ENCODE measurements at regions not wholly inside any gene's neighbourhood (a gene's known extent, or its start where the extent isn't known, plus 50 kb on each side); places are given as distances from the start of the nearest gene placed in this dataset.

DNA sequence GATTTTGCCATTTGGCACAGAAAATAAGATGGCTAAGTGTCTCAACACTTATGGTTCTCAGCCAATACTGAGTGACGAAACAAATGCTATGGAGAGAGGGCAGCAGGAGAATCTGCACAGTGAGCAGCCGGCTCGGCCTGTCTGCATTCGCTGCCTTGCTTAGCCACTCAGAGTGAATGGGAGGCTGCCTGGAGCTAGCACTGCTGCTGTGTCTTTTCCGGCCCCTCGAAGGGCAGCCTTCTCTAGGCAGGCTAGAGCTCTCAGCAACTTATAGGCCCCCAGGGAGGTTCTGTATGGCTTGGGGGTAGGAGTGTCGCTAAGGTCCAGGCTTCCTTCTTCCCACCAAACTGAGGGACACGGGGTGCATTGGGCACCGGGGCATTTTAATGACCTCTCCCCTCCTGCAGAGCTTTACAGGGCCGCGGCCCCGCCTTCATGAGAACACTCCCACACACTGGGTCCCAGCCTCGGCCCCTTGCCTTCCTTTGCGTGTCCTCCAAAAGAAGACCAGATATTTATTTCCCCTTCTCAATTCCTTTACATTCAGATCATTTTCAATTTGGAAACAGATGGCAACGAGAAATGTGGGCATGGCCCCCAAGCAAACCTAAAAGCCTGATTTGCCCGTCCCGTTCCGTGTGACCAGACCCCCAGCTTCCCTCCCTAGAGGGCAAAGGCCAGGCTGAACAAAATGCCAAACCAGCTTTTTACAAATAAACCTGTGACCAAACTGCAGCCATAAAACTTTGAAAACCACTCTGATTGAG is 670.9 kb downstream of the TOX3 start:
- Mint-ChIP-seq H3K27me3 (no peaks in the 10 kb centered on the region), H3K9me3 (peaks cover 3 to 15% (median 8%) of the 10 kb centered on the region in 3 donors), H3K4me3 (no peak overlapping the region), H3K36me3 (no peaks in the 10 kb centered on the region), H3K4me1 (no peaks in the 10 kb centered on the region), H3K27ac (no peak overlapping the region)
- ATAC-seq (replicated peaks in 1 of 4) (no peak), DNase-seq (no peak)
- Histone ChIP-seq H3K4me1 (ENCODE audit: control insufficient read depth in 1 of 2, extremely low read depth in 1 of 2, insufficient read depth in 2 of 2, low read length in 2 of 2) (no peaks in the 10 kb centered on the region), H3K4me3 (ENCODE audit: control insufficient read depth in 1 of 2, extremely low read depth in 1 of 2, low read length in 1 of 2) (no peak overlapping the region), H3K9me3 (no peaks in the 10 kb centered on the region), H3K27me3 (replicated peaks in 1 of 2; ENCODE audit: control insufficient read depth in 2 of 2, extremely low read depth in 1 of 2, insufficient read depth in 2 of 2, low read length in 1 of 2) (no peaks in the 10 kb centered on the region), H3K27ac (ENCODE audit: low read length) (no peak overlapping the region), H3K36me3 (ENCODE audit: control insufficient read depth in 2 of 2, extremely low read depth in 1 of 2, insufficient read depth in 1 of 2, low read length in 1 of 2) (no peaks in the 10 kb centered on the region)
- 75% methylated on average over 13 of the region's 18 CpGs for WGBS (ENCODE audit: insufficient coverage)
- ChIA-PET CTCF (no interaction called here), POLR2A (no interaction called here)

DNA sequence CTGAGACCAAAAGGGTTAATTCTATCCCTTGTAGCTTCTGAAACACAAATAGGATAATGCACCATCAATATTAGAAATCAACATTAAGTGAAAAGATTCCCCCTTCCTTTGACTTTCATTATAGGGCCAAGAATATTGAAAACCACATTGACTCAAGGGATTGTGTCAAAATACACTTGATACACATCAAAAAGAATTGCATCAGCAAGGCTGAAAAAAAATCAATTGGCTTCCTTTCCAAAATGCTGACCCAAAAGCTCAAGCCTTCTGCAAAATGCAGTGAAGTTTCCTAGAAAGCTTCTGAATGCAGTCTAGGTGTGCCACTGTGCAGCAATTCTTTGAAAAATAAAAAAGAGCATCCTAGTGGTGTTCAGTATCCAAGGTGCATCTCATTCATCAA is 674.4 kb downstream of the TOX3 start:
- no peaks in the 10 kb centered on the region for H3K27me3 ChIP-seq (replicated peaks in 1 of 2; ENCODE audit: control insufficient read depth in 2 of 2, extremely low read depth in 1 of 2, insufficient read depth in 2 of 2, low read length in 1 of 2)
- ChIA-PET POLR2A (no interaction called here), CTCF (interaction anchor here in 1 of 2 donors (0.7 kb wide), 1 partner anchor 15 kb away, joined by 3 read pairs; no protein-coding TSS in a partner anchor)
- H3K36me3 ChIP-seq (ENCODE audit: control insufficient read depth in 2 of 2, extremely low read depth in 1 of 2, insufficient read depth in 1 of 2, low read length in 1 of 2), result no peaks in the 10 kb centered on the region
- no peaks in the 10 kb centered on the region for H3K9me3 ChIP-seq
- no peaks in the 10 kb centered on the region for H3K4me1 ChIP-seq (ENCODE audit: control insufficient read depth in 1 of 2, extremely low read depth in 1 of 2, insufficient read depth in 2 of 2, low read length in 2 of 2)
- H3K4me3 ChIP-seq (ENCODE audit: control insufficient read depth in 1 of 2, extremely low read depth in 1 of 2, low read length in 1 of 2), result no peak overlapping the region
- H3K9me3 Mint-ChIP-seq, result peaks cover 5 to 16% (median 11%) of the 10 kb centered on the region in 3 donors
- H3K27ac ChIP-seq (ENCODE audit: low read length), result no peak overlapping the region
- DNase-seq (no peak), ATAC-seq (replicated peaks in 1 of 4) (no peak)
- H3K36me3 Mint-ChIP-seq, result no peaks in the 10 kb centered on the region
- H3K4me1 Mint-ChIP-seq, result no peaks in the 10 kb centered on the region
- no peaks in the 10 kb centered on the region for H3K27me3 Mint-ChIP-seq
- no peak overlapping the region for H3K4me3 Mint-ChIP-seq
- no peak overlapping the region for H3K27ac Mint-ChIP-seq

DNA sequence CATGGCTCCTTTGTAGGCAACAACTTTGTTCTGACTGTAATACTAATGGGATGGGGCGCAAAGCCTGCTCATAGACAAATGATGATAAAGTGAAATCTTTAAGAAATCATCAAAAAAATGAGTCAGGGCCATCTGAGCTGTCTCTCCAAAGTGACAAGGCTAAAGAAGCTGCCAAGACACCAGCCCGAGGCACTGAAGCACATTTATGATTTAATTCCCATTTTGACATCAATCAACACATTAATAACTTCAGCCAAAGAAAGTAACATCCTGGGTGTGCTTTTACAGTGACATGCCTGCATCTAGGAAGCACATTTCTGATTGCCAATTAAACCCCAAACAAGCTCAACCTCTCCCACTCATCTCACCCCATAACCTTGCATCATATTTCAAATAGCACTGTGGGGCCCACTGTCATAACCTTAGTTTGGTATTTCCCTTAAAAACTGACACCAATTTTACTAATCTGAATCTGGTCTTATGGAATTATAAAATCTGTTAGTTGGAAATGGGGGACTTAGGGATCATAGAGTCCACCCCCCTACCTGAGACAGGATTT is 676.6 kb downstream of the TOX3 start:
- no peaks in the 10 kb centered on the region for H3K9me3 ChIP-seq
- H3K4me3 ChIP-seq (ENCODE audit: control insufficient read depth in 1 of 2, extremely low read depth in 1 of 2, low read length in 1 of 2), result no peak overlapping the region
- Mint-ChIP-seq H3K4me3 (no peak overlapping the region), H3K27ac (no peak overlapping the region), H3K4me1 (no peaks in the 10 kb centered on the region), H3K27me3 (no peaks in the 10 kb centered on the region), H3K36me3 (no peaks in the 10 kb centered on the region), H3K9me3 (peaks cover 8 to 15% (median 9%) of the 10 kb centered on the region in 3 donors)
- CTCF ChIA-PET, result no interaction called here
- H3K27ac ChIP-seq (ENCODE audit: low read length), result no peak overlapping the region
- DNase-seq (no peak), ATAC-seq (replicated peaks in 1 of 4) (no peak)
- no peaks in the 10 kb centered on the region for H3K4me1 ChIP-seq (ENCODE audit: control insufficient read depth in 1 of 2, extremely low read depth in 1 of 2, insufficient read depth in 2 of 2, low read length in 2 of 2)
- no peaks in the 10 kb centered on the region for H3K36me3 ChIP-seq (ENCODE audit: control insufficient read depth in 2 of 2, extremely low read depth in 1 of 2, insufficient read depth in 1 of 2, low read length in 1 of 2)
- 50% methylated on average over 1 of the region's 2 CpGs for WGBS (ENCODE audit: insufficient coverage)
- H3K27me3 ChIP-seq (replicated peaks in 1 of 2; ENCODE audit: control insufficient read depth in 2 of 2, extremely low read depth in 1 of 2, insufficient read depth in 2 of 2, low read length in 1 of 2), result no peaks in the 10 kb centered on the region
- POLR2A ChIA-PET, result interaction anchor here in 1 of 2 donors (0.6 kb wide), 1 partner anchor 145 kb away, joined by 3 read pairs; no protein-coding TSS in a partner anchor

DNA sequence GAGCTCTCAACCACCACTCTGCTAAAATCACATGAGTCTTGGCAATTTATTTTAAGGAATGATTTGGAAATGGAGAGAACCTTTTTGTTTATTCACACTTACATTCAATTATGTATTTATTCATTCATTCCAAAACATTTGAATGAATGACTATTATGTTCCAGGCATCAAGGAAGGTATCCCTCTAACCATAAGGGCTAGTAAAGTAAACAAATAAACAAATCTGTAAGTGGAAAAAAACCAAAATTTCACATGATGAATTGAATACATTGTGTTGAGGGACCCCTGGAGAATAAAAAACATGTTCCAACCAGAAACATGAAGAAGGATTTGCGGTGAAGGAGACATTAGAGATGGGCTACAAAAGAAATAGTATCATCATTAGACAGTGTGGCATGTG is 677.8 kb downstream of the TOX3 start:
- no peak overlapping the region for H3K4me3 ChIP-seq (ENCODE audit: control insufficient read depth in 1 of 2, extremely low read depth in 1 of 2, low read length in 1 of 2)
- CTCF ChIA-PET, result no interaction called here
- WGBS (ENCODE audit: insufficient coverage), result no CpG with 5 or more reads among the region's 1 CpG

DNA sequence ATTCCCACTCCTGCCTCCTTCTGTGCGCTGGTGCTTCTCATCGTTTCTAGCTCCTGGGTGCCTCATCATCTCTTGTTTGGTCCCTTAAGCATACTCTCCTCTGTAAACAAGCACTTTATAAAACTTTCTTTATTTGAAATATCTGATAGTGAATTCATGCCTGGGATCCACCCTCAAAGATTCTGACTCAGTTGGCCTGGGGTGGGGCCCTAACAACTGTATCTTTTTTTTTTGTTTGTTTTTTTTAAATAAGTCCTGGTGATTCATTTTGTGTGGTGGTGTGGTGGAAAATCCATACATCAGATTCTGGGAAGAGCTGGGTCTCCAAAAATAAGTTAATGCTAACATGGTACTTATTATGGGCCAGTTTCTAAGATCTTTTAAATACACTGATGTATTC is 678.3 kb downstream of the TOX3 start:
- no peaks in the 10 kb centered on the region for H3K36me3 ChIP-seq (ENCODE audit: control insufficient read depth in 2 of 2, extremely low read depth in 1 of 2, insufficient read depth in 1 of 2, low read length in 1 of 2)
- Mint-ChIP-seq H3K27ac (no peak overlapping the region), H3K36me3 (no peaks in the 10 kb centered on the region), H3K9me3 (peaks cover 8 to 15% (median 9%) of the 10 kb centered on the region in 3 donors), H3K4me3 (no peak overlapping the region), H3K4me1 (no peaks in the 10 kb centered on the region), H3K27me3 (no peaks in the 10 kb centered on the region)
- no peaks in the 10 kb centered on the region for H3K9me3 ChIP-seq
- no CpG with 5 or more reads among the region's 2 CpGs for WGBS (ENCODE audit: insufficient coverage)
- no peak overlapping the region for H3K27ac ChIP-seq (ENCODE audit: low read length)
- DNase-seq, result no peak
- POLR2A ChIA-PET, result no interaction called here
- no peak for ATAC-seq (replicated peaks in 1 of 4)
- no peak overlapping the region for H3K4me3 ChIP-seq (ENCODE audit: control insufficient read depth in 1 of 2, extremely low read depth in 1 of 2, low read length in 1 of 2)
- no peaks in the 10 kb centered on the region for H3K27me3 ChIP-seq (replicated peaks in 1 of 2; ENCODE audit: control insufficient read depth in 2 of 2, extremely low read depth in 1 of 2, insufficient read depth in 2 of 2, low read length in 1 of 2)
- CTCF ChIA-PET, result no interaction called here
- H3K4me1 ChIP-seq (ENCODE audit: control insufficient read depth in 1 of 2, extremely low read depth in 1 of 2, insufficient read depth in 2 of 2, low read length in 2 of 2), result no peaks in the 10 kb centered on the region

More for the DNA sequence above, 677.8 kb downstream of the TOX3 start:
- Histone ChIP-seq H3K9me3 (no peaks in the 10 kb centered on the region), H3K27ac (ENCODE audit: low read length) (no peak overlapping the region), H3K4me1 (ENCODE audit: control insufficient read depth in 1 of 2, extremely low read depth in 1 of 2, insufficient read depth in 2 of 2, low read length in 2 of 2) (no peaks in the 10 kb centered on the region), H3K36me3 (ENCODE audit: control insufficient read depth in 2 of 2, extremely low read depth in 1 of 2, insufficient read depth in 1 of 2, low read length in 1 of 2) (no peaks in the 10 kb centered on the region), H3K27me3 (replicated peaks in 1 of 2; ENCODE audit: control insufficient read depth in 2 of 2, extremely low read depth in 1 of 2, insufficient read depth in 2 of 2, low read length in 1 of 2) (no peaks in the 10 kb centered on the region)
- H3K4me1 Mint-ChIP-seq, result no peaks in the 10 kb centered on the region
- no peaks in the 10 kb centered on the region for H3K27me3 Mint-ChIP-seq
- peaks cover 8 to 15% (median 9%) of the 10 kb centered on the region in 3 donors for H3K9me3 Mint-ChIP-seq
- H3K4me3 Mint-ChIP-seq, result no peak overlapping the region
- ATAC-seq (replicated peaks in 1 of 4), result no peak
- no peaks in the 10 kb centered on the region for H3K36me3 Mint-ChIP-seq
- DNase-seq, result no peak
- H3K27ac Mint-ChIP-seq, result no peak overlapping the region
- POLR2A ChIA-PET, result no interaction called here

DNA sequence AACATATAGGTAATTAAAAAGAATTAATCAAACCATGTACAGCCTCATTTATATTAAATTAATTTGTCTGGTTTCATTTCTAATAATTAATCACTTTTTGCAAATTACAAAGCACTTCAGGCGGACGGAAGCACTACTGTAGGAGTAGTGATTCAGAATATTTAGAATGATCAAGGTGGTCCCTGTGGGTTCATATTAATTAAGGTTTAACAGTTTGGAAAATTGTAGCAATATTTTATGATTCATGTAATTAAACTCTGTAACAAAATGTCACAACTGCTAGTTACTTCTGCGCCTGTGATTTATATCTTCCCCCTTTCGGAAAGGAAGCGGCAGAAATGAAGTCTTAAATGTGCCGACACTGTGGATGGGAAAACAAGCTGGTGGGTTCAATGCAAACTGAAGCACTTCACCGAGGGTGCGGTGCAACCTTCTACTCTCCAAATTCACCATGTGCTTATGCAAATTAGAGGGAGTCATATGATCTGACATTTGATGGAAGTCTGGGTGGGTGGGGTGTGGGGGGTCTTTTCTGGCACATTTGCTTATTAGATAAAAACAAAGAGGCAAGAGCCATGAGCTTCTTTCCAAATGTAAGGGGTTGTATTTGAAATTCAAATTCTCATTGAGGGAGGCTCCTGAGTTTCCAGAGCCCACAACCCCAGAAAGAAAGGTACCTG is 679.4 kb downstream of the TOX3 start:
- Mint-ChIP-seq H3K27me3 (no peaks in the 10 kb centered on the region), H3K9me3 (peaks cover 8 to 14% (median 10%) of the 10 kb centered on the region in 3 donors), H3K4me1 (no peaks in the 10 kb centered on the region), H3K36me3 (no peaks in the 10 kb centered on the region), H3K4me3 (no peak overlapping the region), H3K27ac (no peak overlapping the region)
- ATAC-seq (replicated peaks in 1 of 4) (no peak), DNase-seq (no peak)
- Histone ChIP-seq H3K4me3 (ENCODE audit: control insufficient read depth in 1 of 2, extremely low read depth in 1 of 2, low read length in 1 of 2) (no peak overlapping the region), H3K9me3 (no peaks in the 10 kb centered on the region), H3K36me3 (ENCODE audit: control insufficient read depth in 2 of 2, extremely low read depth in 1 of 2, insufficient read depth in 1 of 2, low read length in 1 of 2) (no peaks in the 10 kb centered on the region), H3K4me1 (ENCODE audit: control insufficient read depth in 1 of 2, extremely low read depth in 1 of 2, insufficient read depth in 2 of 2, low read length in 2 of 2) (no peaks in the 10 kb centered on the region), H3K27ac (ENCODE audit: low read length) (no peak overlapping the region), H3K27me3 (replicated peaks in 1 of 2; ENCODE audit: control insufficient read depth in 2 of 2, extremely low read depth in 1 of 2, insufficient read depth in 2 of 2, low read length in 1 of 2) (no peaks in the 10 kb centered on the region)
- POLR2A ChIA-PET, result no interaction called here
- no CpG with 5 or more reads among the region's 8 CpGs for WGBS (ENCODE audit: insufficient coverage)
- CTCF ChIA-PET, result no interaction called here
